HEK293 (cell line): ENCODE measurements at regions not wholly inside any gene's neighbourhood (a gene's known extent, or its start where the extent isn't known, plus 50 kb on each side); places are given as distances from the start of the nearest gene placed in this dataset.

Experiments used
- CTCF ChIA-PET: fragments of 350-600 bp; formaldehyde crosslinking; extraction: SDS; loops from one replicate; lab custom pipeline; 2021; ENCODE audit warnings: antibody characterized with exemption; lab: Yijun Ruan, JAX
- POLR2A ChIA-PET: fragments of 300-600 bp; formaldehyde crosslinking; extraction: SDS; loops from one replicate; lab custom pipeline; 2020; ENCODE audit warnings: antibody characterized with exemption, inconsistent platforms; lab: Yijun Ruan, JAX
- H3K27ac ChIP-seq: fragments of 200-500 bp; sonication (Bioruptor generic); 2 replicates; pipeline ENCODE4 v1.5.1; 2014; ENCODE audit warnings: low read depth, low read length, control low read depth, inconsistent platforms; ENCODE audit errors: extremely low read depth
- H3K36me3 ChIP-seq, 2 experiments: fragments of 200-500 bp in 1 of 2; sonication (Bioruptor generic) in 1 of 2; 1 replicate in 1 of 2; 2 replicates in 1 of 2; pipeline ENCODE4 v1.5.1; 2014 to 2017; ENCODE audit warnings: inconsistent platforms in 2 of 2, low read length in 2 of 2; ENCODE audit not compliant: control insufficient read depth in 2 of 2, insufficient read depth in 1 of 2
- H3K4me1 ChIP-seq: fragments of 200-500 bp; sonication (Bioruptor generic); 2 replicates; pipeline ENCODE4 v1.5.1; 2014; ENCODE audit warnings: mild to moderate bottlenecking, low read length, inconsistent platforms; ENCODE audit not compliant: control insufficient read depth, insufficient read depth
- H3K4me3 ChIP-seq: 2 replicates; pipeline ENCODE4 v1.5.1; 2011; ENCODE audit warnings: low read depth, mild to moderate bottlenecking, control low read depth, low read length, moderate library complexity
- H3K9me3 ChIP-seq: fragments of 200-500 bp; sonication (Bioruptor generic); 2 replicates; pipeline ENCODE4 v1.5.1; 2014; ENCODE audit warnings: low read depth, low read length, inconsistent platforms; ENCODE audit not compliant: control insufficient read depth, insufficient read depth
- OVOL3 ChIP-seq: fragments of 450-650 bp; formaldehyde crosslinking; IDR thresholded peaks from 2 replicates; pipeline ENCODE4 v1.5.1; 2016; ENCODE audit warnings: missing biosample characterization, missing genetic modification characterization
- REPIN1 ChIP-seq: fragments of 450-650 bp; formaldehyde crosslinking; IDR thresholded peaks from 2 replicates; pipeline ENCODE4 v1.5.1; 2017; ENCODE audit warnings: missing biosample characterization, missing genetic modification characterization, low read depth
- SALL2 ChIP-seq: fragments of 450-650 bp; formaldehyde crosslinking; IDR thresholded peaks from 2 replicates; pipeline ENCODE4 v1.5.0; 2017; ENCODE audit warnings: missing biosample characterization, mild to moderate bottlenecking, missing genetic modification characterization, borderline replicate concordance
- ZBTB7A ChIP-seq: fragments of 450-650 bp; formaldehyde crosslinking; IDR thresholded peaks from 2 replicates; pipeline ENCODE4 v1.5.1; 2016; ENCODE audit warnings: low read depth, missing biosample characterization, missing genetic modification characterization
- ZEB2 ChIP-seq: fragments of 450-650 bp; formaldehyde crosslinking; IDR thresholded peaks from 2 replicates; pipeline ENCODE4 v1.5.1; 2016; ENCODE audit warnings: missing biosample characterization, missing genetic modification characterization
- ZIC2 ChIP-seq: fragments of 450-650 bp; formaldehyde crosslinking; IDR thresholded peaks from 2 replicates; pipeline ENCODE4 v1.5.1; 2016; ENCODE audit warnings: missing biosample characterization, missing genetic modification characterization
- ZNF132 ChIP-seq: fragments of 450-650 bp; formaldehyde crosslinking; IDR thresholded peaks from 2 replicates; pipeline ENCODE4 v1.5.1; 2017; ENCODE audit warnings: missing biosample characterization, missing genetic modification characterization, borderline replicate concordance
- ZNF133 ChIP-seq: fragments of 450-650 bp; formaldehyde crosslinking; IDR thresholded peaks from 2 replicates; pipeline ENCODE4 v1.5.1; 2016; ENCODE audit warnings: missing biosample characterization, missing genetic modification characterization
- ZNF169 ChIP-seq: fragments of 450-650 bp; formaldehyde crosslinking; IDR thresholded peaks from 2 replicates; pipeline ENCODE4 v1.5.1; 2016; ENCODE audit warnings: missing biosample characterization, missing genetic modification characterization
- ZNF292 ChIP-seq: fragments of 450-650 bp; formaldehyde crosslinking; IDR thresholded peaks from 2 replicates; pipeline ENCODE4 v1.5.1; 2016; ENCODE audit warnings: low read depth, missing biosample characterization, missing genetic modification characterization, borderline replicate concordance
- ZNF341 ChIP-seq: fragments of 450-650 bp; formaldehyde crosslinking; IDR thresholded peaks from 2 replicates; pipeline ENCODE4; 2016; ENCODE audit warnings: low read depth, missing biosample characterization, missing genetic modification characterization
- ZNF37A ChIP-seq: fragments of 450-650 bp; IDR thresholded peaks from 2 replicates; pipeline ENCODE4 v1.5.1; 2018; ENCODE audit warnings: missing biosample characterization, missing genetic modification characterization
- ZNF521 ChIP-seq: fragments of 450-650 bp; formaldehyde crosslinking; IDR thresholded peaks from 2 replicates; pipeline ENCODE4 v1.5.1; 2017; ENCODE audit warnings: missing biosample characterization, mild to moderate bottlenecking, missing genetic modification characterization
- ZNF596 ChIP-seq: fragments of 450-650 bp; IDR thresholded peaks from 2 replicates; pipeline ENCODE4 v1.5.0; 2018; ENCODE audit warnings: missing biosample characterization, mild to moderate bottlenecking, missing genetic modification characterization, moderate library complexity
- ZNF621 ChIP-seq: fragments of 450-650 bp; formaldehyde crosslinking; IDR thresholded peaks from 2 replicates; pipeline ENCODE4 v1.5.1; 2017; ENCODE audit warnings: missing biosample characterization, missing genetic modification characterization
- ZNF624 ChIP-seq: fragments of 450-650 bp; formaldehyde crosslinking; IDR thresholded peaks from 2 replicates; pipeline ENCODE4 v1.5.1; 2017; ENCODE audit warnings: missing biosample characterization, missing genetic modification characterization
- ZNF670 ChIP-seq: fragments of 450-650 bp; formaldehyde crosslinking; IDR thresholded peaks from 2 replicates; pipeline ENCODE4 v1.5.1; 2016; ENCODE audit warnings: missing biosample characterization, missing genetic modification characterization, low read depth
- TF ChIP-seq, protein P1 (sequence below): fragments of 450-650 bp; formaldehyde crosslinking; IDR thresholded peaks from 2 replicates; pipeline ENCODE4 v1.5.1; 2016; ENCODE audit warnings: missing biosample characterization, missing genetic modification characterization
- TF ChIP-seq, protein P2 (sequence below): sonication (generic); formaldehyde crosslinking; IDR thresholded peaks from 2 replicates; pipeline ENCODE4 v1.8.1; 2022; ENCODE audit warnings: mild to moderate bottlenecking, moderate library complexity, missing genetic modification reagents

DNA sequence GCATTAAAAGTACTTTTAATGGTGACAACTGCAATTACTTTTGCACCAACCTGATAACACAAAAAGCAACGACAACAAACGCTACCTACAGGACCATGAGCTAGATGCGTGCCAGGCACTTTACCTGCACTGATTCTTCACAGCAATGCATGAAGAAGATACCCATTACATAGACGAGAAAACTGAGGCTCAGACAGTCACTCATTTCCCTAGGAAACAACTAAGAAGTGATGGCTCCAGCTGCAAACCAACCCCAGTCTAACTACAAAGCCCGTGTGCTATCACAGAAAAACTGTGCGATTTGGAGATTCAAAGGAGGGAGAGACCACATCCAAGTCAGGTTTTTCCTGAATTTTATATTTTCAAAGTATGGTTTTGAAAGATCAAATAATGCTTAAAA lies 80.1 kb upstream of the TP53I11 start (continued):
- TF ChIP-seq ZNF521 (tag by site-specific recombination) = no peak
- no peak for TF ChIP-seq OVOL3 (tag by site-specific recombination)
- TF ChIP-seq, all 188 proteins: peak for 0

DNA sequence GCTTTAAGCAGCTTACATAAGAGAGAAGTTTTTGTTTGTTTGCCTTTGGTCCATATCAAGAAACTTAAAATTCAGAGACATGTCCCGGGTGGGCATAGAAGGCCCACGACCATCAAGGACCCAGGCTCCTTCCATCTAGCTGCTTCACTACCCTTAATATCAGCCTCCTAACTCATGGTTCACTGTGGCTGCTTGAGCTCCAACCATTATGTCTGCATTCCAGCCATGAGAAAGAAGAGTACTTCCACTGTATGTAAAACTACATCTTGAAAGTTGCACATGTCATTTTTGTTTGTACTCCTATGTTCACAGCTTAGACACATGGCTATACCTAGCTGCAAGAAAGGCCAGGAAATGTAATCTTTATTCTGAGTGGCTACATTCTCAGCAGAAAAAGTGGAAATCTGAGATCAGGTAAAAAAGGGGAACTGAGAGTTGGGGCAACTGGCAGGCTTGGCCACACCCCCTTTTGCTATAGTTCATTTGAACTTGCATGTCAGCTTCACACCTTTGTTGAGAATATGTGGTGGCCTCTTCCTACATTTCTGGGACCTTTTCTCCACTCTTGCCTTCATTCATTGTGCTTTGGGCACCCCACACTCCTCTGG lies 81.3 kb upstream of the TP53I11 start:
- Histone ChIP-seq H3K4me1 (no peaks in the 10 kb centered on the region), H3K4me3 (no peak overlapping the region), H3K36me3 (no peaks in the 10 kb centered on the region), H3K27ac (no peak overlapping the region)
- CTCF ChIA-PET = no interaction called here
- TF ChIP-seq, protein P1, sequence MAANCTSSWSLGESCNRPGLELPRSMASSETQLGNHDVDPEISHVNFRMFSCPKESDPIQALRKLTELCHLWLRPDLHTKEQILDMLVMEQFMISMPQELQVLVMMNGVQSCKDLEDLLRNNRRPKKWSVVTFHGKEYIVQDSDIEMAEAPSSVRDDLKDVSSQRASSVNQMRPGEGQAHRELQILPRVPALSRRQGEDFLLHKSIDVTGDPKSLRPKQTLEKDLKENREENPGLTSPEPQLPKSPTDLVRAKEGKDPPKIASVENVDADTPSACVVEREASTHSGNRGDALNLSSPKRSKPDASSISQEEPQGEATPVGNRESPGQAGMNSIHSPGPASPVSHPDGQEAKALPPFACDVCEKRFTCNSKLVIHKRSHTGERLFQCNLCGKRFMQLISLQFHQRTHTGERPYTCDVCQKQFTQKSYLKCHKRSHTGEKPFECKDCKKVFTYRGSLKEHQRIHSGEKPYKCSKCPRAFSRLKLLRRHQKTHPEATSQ (tag by site-specific recombination) = no peak
- TF ChIP-seq REPIN1 (tag by site-specific recombination) (no peak), ZNF621 (tag by site-specific recombination) (no peak), ZEB2 (tag by site-specific recombination) (no peak), ZIC2 (tag by site-specific recombination) (no peak), SALL2 (tag by site-specific recombination) (no peak), ZNF132 (no peak), ZNF596 (tag by site-specific recombination) (no peak), ZNF341 (tag by site-specific recombination) (no peak), ZNF292 (tag by site-specific recombination) (no peak), ZNF670 (tag by site-specific recombination) (no peak), ZNF624 (tag by site-specific recombination) (no peak), ZNF133 (no peak)
- TF ChIP-seq, protein P2, sequence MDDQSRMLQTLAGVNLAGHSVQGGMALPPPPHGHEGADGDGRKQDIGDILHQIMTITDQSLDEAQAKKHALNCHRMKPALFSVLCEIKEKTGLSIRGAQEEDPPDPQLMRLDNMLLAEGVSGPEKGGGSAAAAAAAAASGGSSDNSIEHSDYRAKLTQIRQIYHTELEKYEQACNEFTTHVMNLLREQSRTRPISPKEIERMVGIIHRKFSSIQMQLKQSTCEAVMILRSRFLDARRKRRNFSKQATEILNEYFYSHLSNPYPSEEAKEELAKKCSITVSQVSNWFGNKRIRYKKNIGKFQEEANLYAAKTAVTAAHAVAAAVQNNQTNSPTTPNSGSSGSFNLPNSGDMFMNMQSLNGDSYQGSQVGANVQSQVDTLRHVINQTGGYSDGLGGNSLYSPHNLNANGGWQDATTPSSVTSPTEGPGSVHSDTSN = no peak
- TF ChIP-seq, all 188 proteins: peak for 0
- no peaks in the 10 kb centered on the region for H3K9me3 ChIP-seq
- POLR2A ChIA-PET = no interaction called here

DNA sequence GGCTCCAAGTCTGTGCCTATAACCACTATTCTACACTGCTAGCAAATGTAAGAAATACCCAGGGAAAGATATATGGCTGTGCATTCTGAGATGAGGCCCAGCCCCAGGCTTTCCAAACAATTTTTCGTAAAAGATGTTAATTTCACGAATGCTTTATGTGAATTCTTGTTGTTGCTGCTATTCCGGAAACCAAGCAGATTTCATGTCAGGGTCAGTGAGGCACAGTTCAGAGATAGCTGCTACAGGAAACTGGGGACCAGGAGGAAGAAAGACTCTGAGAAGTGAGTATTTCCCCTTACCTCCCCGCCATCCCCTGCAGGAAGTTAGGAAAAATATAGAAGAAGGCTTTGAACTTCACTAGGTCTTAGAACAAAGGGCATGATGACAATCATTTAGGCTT lies 84.7 kb upstream of the TP53I11 start:
- ChIA-PET POLR2A (no interaction called here), CTCF (no interaction called here)
- TF ChIP-seq, protein P1 (tag by site-specific recombination) = no peak
- no peak for TF ChIP-seq ZBTB7A (tag by site-specific recombination)
- no peak for TF ChIP-seq ZNF169 (tag by site-specific recombination)
- no peak for TF ChIP-seq ZNF37A
- Histone ChIP-seq H3K36me3 (no peaks in the 10 kb centered on the region), H3K27ac (no peak overlapping the region), H3K4me1 (no peaks in the 10 kb centered on the region), H3K9me3 (no peaks in the 10 kb centered on the region), H3K4me3 (no peak overlapping the region)
